H1 (cell line): ENCODE measurements at regions not wholly inside any gene's neighbourhood (a gene's known extent, or its start where the extent isn't known, plus 50 kb on each side); places are given as distances from the start of the nearest gene placed in this dataset.

Experiments
- CTCF ChIA-PET: fragments of 300-600 bp; sonication (Branson Sonifier 250); formaldehyde crosslinking; loops from one replicate; lab custom pipeline; 2021; ENCODE audit not compliant: partially characterized antibody; lab: Charles Lee
- POLR2A ChIA-PET: fragments of 300-600 bp; sonication (Branson Sonifier 250); formaldehyde crosslinking; loops from one replicate; lab custom pipeline; 2021; ENCODE audit warnings: inconsistent platforms; ENCODE audit not compliant: partially characterized antibody; lab: Charles Lee
- DNase-seq, 2 experiments: peaks; one replicate each; pipeline versions ENCODE4 v3.0.0 to v3.0.0-alpha.2; 2010 to 2022; ENCODE audit warnings: low spot score in 2 of 2, low read depth in 1 of 2, mixed read lengths in 1 of 2
- FAIRE-seq: peaks from 2 replicates; lab custom pipeline; 2011; peaks lifted over from hg19 to GRCh38; lab: Jason Lieb, UNC
- H2AFZ ChIP-seq: 2 replicates; pipeline ENCODE4 v1.8.1; 2012; ENCODE audit warnings: low read length, inconsistent platforms
- H2AK5ac ChIP-seq: 2 replicates; pipeline ENCODE4 v1.6.1; 2013; ENCODE audit warnings: low read depth, low read length
- H2BK120ac ChIP-seq: replicated peaks from 2 replicates; pipeline ENCODE3; 2013; ENCODE audit warnings: low read depth, low read length, inconsistent platforms
- H2BK12ac ChIP-seq: 2 replicates; pipeline ENCODE4 v1.6.1; 2013; ENCODE audit warnings: low read depth, low read length
- H2BK15ac ChIP-seq: 2 replicates; pipeline ENCODE4 v1.6.1; 2013; ENCODE audit warnings: low read length
- H2BK20ac ChIP-seq: 2 replicates; pipeline ENCODE4 v1.6.1; 2013; ENCODE audit warnings: low read length
- H2BK5ac ChIP-seq: 2 replicates; pipeline ENCODE4 v1.6.1; 2013; ENCODE audit warnings: low read depth, low read length
- H3K14ac ChIP-seq: 2 replicates; pipeline ENCODE4 v1.6.1; 2013; ENCODE audit warnings: inconsistent platforms; ENCODE audit not compliant: insufficient read length
- H3K18ac ChIP-seq: 2 replicates; pipeline ENCODE4 v1.6.1; 2013; ENCODE audit warnings: low read length; ENCODE audit errors: extremely low read depth
- H3K23ac ChIP-seq: 2 replicates; pipeline ENCODE4 v1.6.1; 2013; ENCODE audit warnings: inconsistent platforms; ENCODE audit not compliant: insufficient read length
- H3K23me2 ChIP-seq: 2 replicates; pipeline ENCODE4 v1.6.1; 2013; ENCODE audit warnings: low read depth, low read length
- H3K27ac ChIP-seq: 2 replicates; pipeline ENCODE4 v1.6.1; 2011; ENCODE audit warnings: low read depth, low read length, inconsistent platforms
- H3K27me3 ChIP-seq, 4 experiments: replicated peaks in 1 of 4; 1 replicate in 1 of 4; 2 replicates in 3 of 4; pipeline versions ENCODE4 v1.6.1 to v1.8.1; 2011 to 2013; ENCODE audit warnings: low read length in 3 of 4, mild to moderate bottlenecking in 3 of 4, inconsistent platforms in 2 of 4, mixed read lengths in 2 of 4, moderate library complexity in 1 of 4; ENCODE audit not compliant: control insufficient read depth in 3 of 4, insufficient read depth in 3 of 4; ENCODE audit errors: extremely low read depth in 1 of 4
- H3K36me3 ChIP-seq, 4 experiments: 2 replicates each; pipeline versions ENCODE4 v1.6.1 to v1.8.1; 2011 to 2013; ENCODE audit warnings: mild to moderate bottlenecking in 4 of 4, low read length in 3 of 4, moderate library complexity in 2 of 4, control low read depth in 1 of 4, inconsistent platforms in 1 of 4; ENCODE audit not compliant: insufficient read depth in 4 of 4, control insufficient read depth in 2 of 4
- H3K4ac ChIP-seq: replicated peaks from 2 replicates; pipeline ENCODE3; 2013; ENCODE audit warnings: low read length, low read depth, mixed read lengths, inconsistent platforms; ENCODE audit not compliant: insufficient read length
- H3K4me1 ChIP-seq, 4 experiments: replicated peaks in 1 of 4; 1 replicate in 1 of 4; 2 replicates in 3 of 4; pipeline versions ENCODE4 v1.6.1 to v1.8.1; 2011 to 2013; ENCODE audit warnings: low read length in 3 of 4, inconsistent platforms in 2 of 4, mixed read lengths in 1 of 4; ENCODE audit not compliant: insufficient read depth in 4 of 4, control insufficient read depth in 3 of 4
- H3K4me2 ChIP-seq, 2 experiments: 2 replicates each; pipeline versions ENCODE4 v1.6.1 to v1.8.1; 2011 to 2013; ENCODE audit warnings: low read depth in 2 of 2, low read length in 2 of 2, control low read depth in 1 of 2, inconsistent platforms in 1 of 2, mild to moderate bottlenecking in 1 of 2; ENCODE audit not compliant: insufficient read depth in 1 of 2
- H3K4me3 ChIP-seq, 4 experiments: fragments of 200-600, 300-600 bp in 1 of 4; sonication (generic), shearing (Covaris generic), sonication (Bioruptor Twin) in 1 of 4; 2 replicates each; pipeline versions ENCODE4 v1.5.1 to v1.8.1; 2011 to 2016; ENCODE audit warnings: low read length in 4 of 4, low read depth in 3 of 4, control low read depth in 2 of 4, inconsistent platforms in 2 of 4, mild to moderate bottlenecking in 2 of 4, mixed read lengths in 1 of 4, moderate library complexity in 1 of 4; ENCODE audit not compliant: insufficient read depth in 2 of 4; ENCODE audit errors: extremely low read depth in 1 of 4
- H3K56ac ChIP-seq: replicated peaks from 2 replicates; pipeline ENCODE3; 2013; ENCODE audit warnings: low read depth, mild to moderate bottlenecking, mixed read lengths, low read length, inconsistent platforms; ENCODE audit not compliant: insufficient read length
- H3K79me1 ChIP-seq: 2 replicates; pipeline ENCODE4 v1.6.1; 2013; ENCODE audit warnings: low read depth, low read length, control low read depth
- H3K79me2 ChIP-seq, 2 experiments: 2 replicates each; pipeline versions ENCODE4 v1.6.1 to v1.8.1; 2012 to 2013; ENCODE audit warnings: low read length in 2 of 2, mild to moderate bottlenecking in 2 of 2, inconsistent platforms in 1 of 2; ENCODE audit not compliant: insufficient read depth in 2 of 2, control insufficient read depth in 1 of 2
- H3K9ac ChIP-seq, 4 experiments: replicated peaks in 1 of 4; 1 replicate in 1 of 4; 2 replicates in 3 of 4; pipeline versions ENCODE4 v1.6.1 to v1.8.1; 2011 to 2013; ENCODE audit warnings: low read depth in 3 of 4, low read length in 3 of 4, control low read depth in 2 of 4, mild to moderate bottlenecking in 2 of 4, moderate library complexity in 2 of 4, inconsistent platforms in 1 of 4; ENCODE audit errors: extremely low read depth in 1 of 4
- H3K9me3 ChIP-seq, 2 experiments: 2 replicates each; pipeline versions ENCODE4 v1.6.1 to v1.8.1; 2012 to 2013; ENCODE audit warnings: mild to moderate bottlenecking in 2 of 2, moderate library complexity in 2 of 2, control low read depth in 1 of 2, inconsistent platforms in 1 of 2, low read depth in 1 of 2, low read length in 1 of 2, mixed read lengths in 1 of 2; ENCODE audit not compliant: insufficient read depth in 2 of 2
- H4K20me1 ChIP-seq, 2 experiments: replicated peaks in 1 of 2; 2 replicates each; pipeline versions ENCODE3 to v1.8.1; 2011 to 2013; ENCODE audit warnings: inconsistent platforms in 2 of 2, low read length in 2 of 2, mild to moderate bottlenecking in 1 of 2; ENCODE audit not compliant: insufficient read depth in 2 of 2, control insufficient read depth in 1 of 2
- H4K5ac ChIP-seq: 2 replicates; pipeline ENCODE4 v1.6.1; 2013; ENCODE audit warnings: low read length, low read depth, mixed read lengths, inconsistent platforms; ENCODE audit not compliant: insufficient read length
- H4K8ac ChIP-seq: 2 replicates; pipeline ENCODE4 v1.8.0; 2013; ENCODE audit warnings: mild to moderate bottlenecking, moderate library complexity, low read length, inconsistent platforms; ENCODE audit not compliant: insufficient read depth; ENCODE audit errors: extremely low read depth
- H4K91ac ChIP-seq: replicated peaks from 2 replicates; pipeline ENCODE3; 2013; ENCODE audit warnings: low read length, mixed read lengths, inconsistent platforms; ENCODE audit not compliant: insufficient read length
- CTBP2 ChIP-seq: IDR thresholded peaks from 2 replicates; pipeline ENCODE4 v1.7.0; 2011; ENCODE audit warnings: borderline replicate concordance, mild to moderate bottlenecking, moderate library complexity, mixed read lengths, low read length; ENCODE audit not compliant: insufficient read depth, insufficient read length
- GTF2F1 ChIP-seq: IDR thresholded peaks from 2 replicates; pipeline ENCODE4 v1.6.1; 2012; ENCODE audit warnings: low read depth, low read length, improper control_type of control experiment, borderline replicate concordance
- HDAC2 ChIP-seq, 2 experiments: fragments of 300-600 bp in 1 of 2; sonication (generic) in 1 of 2; IDR thresholded peaks; 2 replicates each; pipeline ENCODE4 v1.6.1; 2011 to 2012; ENCODE audit warnings: low read depth in 2 of 2, low read length in 2 of 2, mild to moderate bottlenecking in 2 of 2, moderate library complexity in 2 of 2, borderline replicate concordance in 1 of 2, inconsistent platforms in 1 of 2
- JUN ChIP-seq: IDR thresholded peaks from 2 replicates; pipeline ENCODE4 v1.6.1; 2011; ENCODE audit warnings: low read depth, mild to moderate bottlenecking, improper control_type of control experiment, low read length
- KDM5A ChIP-seq: fragments of 200-600 bp; IDR thresholded peaks from 2 replicates; pipeline ENCODE4 v1.7.1; 2012; ENCODE audit warnings: mild to moderate bottlenecking, low read length, inconsistent platforms, mixed read lengths
- NANOG ChIP-seq: IDR thresholded peaks from 2 replicates; pipeline ENCODE4 v1.6.1; 2011; ENCODE audit warnings: low read length, low read depth, mild to moderate bottlenecking, inconsistent platforms; ENCODE audit not compliant: insufficient read depth, poor library complexity, severe bottlenecking
- SAP30 ChIP-seq: fragments of 300-600 bp; sonication (generic); IDR thresholded peaks from 2 replicates; pipeline ENCODE4 v1.7.1; 2012; ENCODE audit warnings: low read length, moderate library complexity, mild to moderate bottlenecking, inconsistent platforms; ENCODE audit not compliant: insufficient read depth, insufficient replicate concordance
- SRF ChIP-seq: IDR thresholded peaks from 2 replicates; pipeline ENCODE4 v1.6.1; 2011; ENCODE audit warnings: mild to moderate bottlenecking, low read depth, low read length, moderate library complexity
- TAF7 ChIP-seq: optimal IDR thresholded peaks from 2 replicates; pipeline ENCODE3; 2011; ENCODE audit warnings: low read depth, mild to moderate bottlenecking, inconsistent platforms, low read length, moderate library complexity, borderline replicate concordance
- TF ChIP-seq, protein P1 (sequence below): IDR thresholded peaks from 2 replicates; pipeline ENCODE4 v1.6.1; 2011; ENCODE audit warnings: low read length, improper control_type of control experiment

DNA sequence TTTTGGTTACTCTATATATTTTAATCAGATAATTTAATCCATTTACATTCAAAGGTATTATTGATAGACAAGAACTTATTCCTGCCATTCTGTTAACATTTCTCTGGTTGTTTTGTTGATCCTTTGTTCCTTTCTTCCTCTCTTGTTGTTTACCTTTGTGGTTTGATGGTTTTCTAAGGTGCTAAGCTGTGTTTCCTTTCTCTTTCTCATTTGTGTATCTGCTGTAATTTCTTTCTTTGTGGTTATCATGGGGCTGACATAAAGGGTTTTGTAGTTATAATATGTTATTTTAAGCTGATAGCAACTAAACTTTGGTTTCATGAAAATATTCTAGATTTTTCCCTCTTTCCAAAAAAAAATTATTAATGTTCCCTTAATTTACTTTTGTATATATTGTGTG lies 179.2 kb downstream of the NDUFA10 start:
- Histone ChIP-seq H4K91ac (no peak overlapping the region), H4K8ac (no peak overlapping the region), H2BK120ac (no peak overlapping the region), H3K79me1 (no peaks in the 10 kb centered on the region), H2BK12ac (no peak overlapping the region), H2AK5ac (no peak overlapping the region), H3K9me3 (peaks cover 3 to 6% of the 10 kb centered on the region in 2 experiments; a peak in 1 of 4 replicates), H3K27ac (no peak overlapping the region), H2BK15ac (no peak overlapping the region), H3K23me2 (no peaks in the 10 kb centered on the region), H4K20me1 (no peaks in the 10 kb centered on the region), H3K4me3 (no peak overlapping the region), H3K14ac (no peak overlapping the region), H3K4me2 (no peak overlapping the region), H2AFZ (no peak overlapping the region), H2BK20ac (no peak overlapping the region), H3K23ac (no peak overlapping the region), H3K56ac (no peak overlapping the region), H3K4me1 (no peaks in the 10 kb centered on the region), H3K36me3 (no peaks in the 10 kb centered on the region), H3K79me2 (no peaks in the 10 kb centered on the region), H4K5ac (no peak overlapping the region), H2BK5ac (no peak overlapping the region), H3K27me3 (no peaks in the 10 kb centered on the region), H3K18ac (no peak overlapping the region)
- ChIA-PET CTCF (no interaction called here), POLR2A (no interaction called here)
- FAIRE-seq (no peak), DNase-seq (no peak)
- TF ChIP-seq SRF (no peak), NANOG (no peak), KDM5A (no peak), JUN (no peak), CTBP2 (no peak), HDAC2 (IDR thresholded peaks at IDR 0.05; ENCODE audit: borderline replicate concordance in 1 of 2, low read depth in 2 of 2, low read length in 2 of 2) (no peak), TAF7 (no peak), SAP30 (no peak), GTF2F1 (no peak)
- TF ChIP-seq, protein P1, sequence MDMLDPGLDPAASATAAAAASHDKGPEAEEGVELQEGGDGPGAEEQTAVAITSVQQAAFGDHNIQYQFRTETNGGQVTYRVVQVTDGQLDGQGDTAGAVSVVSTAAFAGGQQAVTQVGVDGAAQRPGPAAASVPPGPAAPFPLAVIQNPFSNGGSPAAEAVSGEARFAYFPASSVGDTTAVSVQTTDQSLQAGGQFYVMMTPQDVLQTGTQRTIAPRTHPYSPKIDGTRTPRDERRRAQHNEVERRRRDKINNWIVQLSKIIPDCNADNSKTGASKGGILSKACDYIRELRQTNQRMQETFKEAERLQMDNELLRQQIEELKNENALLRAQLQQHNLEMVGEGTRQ = no peak
- TF ChIP-seq, all 59 proteins: peak for 0
- Histone ChIP-seq H3K4ac (no peak overlapping the region), H3K9ac (no peak overlapping the region)
